PC-9 (cell line): ENCODE measurements at regions not wholly inside any gene's neighbourhood (a gene's known extent, or its start where the extent isn't known, plus 50 kb on each side); places are given as distances from the start of the nearest gene placed in this dataset.

Experiments used
- EZH2 ChIP-seq: fragments of 200-600 bp; sonication (generic); IDR thresholded peaks from 2 replicates; pipeline ENCODE4 v1.8.0; 2017; ENCODE audit warnings: antibody characterized with exemption, low read depth
- TF ChIP-seq, protein P1 (sequence below): fragments of 200-600 bp; sonication (generic); conservative IDR thresholded peaks from 2 replicates; pipeline ENCODE4 v1.6.1; 2017; ENCODE audit warnings: mixed run types, antibody characterized with exemption, mild to moderate bottlenecking, moderate library complexity

DNA sequence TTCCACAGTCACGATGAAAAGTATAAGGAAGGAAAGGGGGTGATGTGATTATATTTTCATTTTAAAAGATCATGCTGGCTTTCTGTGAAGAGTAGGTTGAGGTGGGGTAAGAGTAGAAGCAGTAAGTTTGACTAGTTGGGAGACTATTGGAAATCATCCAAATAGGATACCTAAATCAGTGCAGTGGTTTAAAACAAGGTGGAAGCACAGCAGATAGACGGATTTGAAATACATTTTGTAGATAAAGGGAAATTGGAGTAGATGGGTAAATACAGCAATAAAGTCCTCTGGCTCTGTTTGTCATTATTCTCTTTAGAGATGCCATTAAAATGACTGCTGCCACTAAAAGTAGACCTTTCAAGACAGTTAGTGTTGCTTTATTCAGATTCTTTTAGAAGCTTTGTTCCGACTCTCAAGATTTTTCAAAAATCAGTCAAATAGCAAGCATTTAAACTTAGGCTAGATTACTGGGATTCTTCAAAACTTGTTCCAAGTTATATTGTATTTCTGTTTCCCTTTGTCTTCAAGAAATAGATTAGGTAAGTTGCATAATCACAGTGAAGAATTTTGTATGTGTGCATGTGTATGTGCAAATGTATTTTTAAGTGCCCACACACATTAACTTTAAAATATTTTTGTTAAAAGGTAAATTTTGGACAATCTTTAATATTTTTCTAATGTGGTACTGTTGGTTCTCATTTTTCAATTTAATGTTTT lies 61.7 kb upstream of the DTNA start:
- TF ChIP-seq, protein P1, sequence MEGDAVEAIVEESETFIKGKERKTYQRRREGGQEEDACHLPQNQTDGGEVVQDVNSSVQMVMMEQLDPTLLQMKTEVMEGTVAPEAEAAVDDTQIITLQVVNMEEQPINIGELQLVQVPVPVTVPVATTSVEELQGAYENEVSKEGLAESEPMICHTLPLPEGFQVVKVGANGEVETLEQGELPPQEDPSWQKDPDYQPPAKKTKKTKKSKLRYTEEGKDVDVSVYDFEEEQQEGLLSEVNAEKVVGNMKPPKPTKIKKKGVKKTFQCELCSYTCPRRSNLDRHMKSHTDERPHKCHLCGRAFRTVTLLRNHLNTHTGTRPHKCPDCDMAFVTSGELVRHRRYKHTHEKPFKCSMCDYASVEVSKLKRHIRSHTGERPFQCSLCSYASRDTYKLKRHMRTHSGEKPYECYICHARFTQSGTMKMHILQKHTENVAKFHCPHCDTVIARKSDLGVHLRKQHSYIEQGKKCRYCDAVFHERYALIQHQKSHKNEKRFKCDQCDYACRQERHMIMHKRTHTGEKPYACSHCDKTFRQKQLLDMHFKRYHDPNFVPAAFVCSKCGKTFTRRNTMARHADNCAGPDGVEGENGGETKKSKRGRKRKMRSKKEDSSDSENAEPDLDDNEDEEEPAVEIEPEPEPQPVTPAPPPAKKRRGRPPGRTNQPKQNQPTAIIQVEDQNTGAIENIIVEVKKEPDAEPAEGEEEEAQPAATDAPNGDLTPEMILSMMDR = no peak
- no peak for TF ChIP-seq EZH2
